ENCODE measurements at regions not wholly inside any gene's neighbourhood (a gene's known extent, or its start where the extent isn't known, plus 50 kb on each side); places are given as distances from the start of the nearest gene placed in this dataset.
"Not testable (repeated sequence)": the region's sequence is repeated elsewhere in the genome, so short reads cannot be mapped to it uniquely, and the experiment has no call there.

DNA sequence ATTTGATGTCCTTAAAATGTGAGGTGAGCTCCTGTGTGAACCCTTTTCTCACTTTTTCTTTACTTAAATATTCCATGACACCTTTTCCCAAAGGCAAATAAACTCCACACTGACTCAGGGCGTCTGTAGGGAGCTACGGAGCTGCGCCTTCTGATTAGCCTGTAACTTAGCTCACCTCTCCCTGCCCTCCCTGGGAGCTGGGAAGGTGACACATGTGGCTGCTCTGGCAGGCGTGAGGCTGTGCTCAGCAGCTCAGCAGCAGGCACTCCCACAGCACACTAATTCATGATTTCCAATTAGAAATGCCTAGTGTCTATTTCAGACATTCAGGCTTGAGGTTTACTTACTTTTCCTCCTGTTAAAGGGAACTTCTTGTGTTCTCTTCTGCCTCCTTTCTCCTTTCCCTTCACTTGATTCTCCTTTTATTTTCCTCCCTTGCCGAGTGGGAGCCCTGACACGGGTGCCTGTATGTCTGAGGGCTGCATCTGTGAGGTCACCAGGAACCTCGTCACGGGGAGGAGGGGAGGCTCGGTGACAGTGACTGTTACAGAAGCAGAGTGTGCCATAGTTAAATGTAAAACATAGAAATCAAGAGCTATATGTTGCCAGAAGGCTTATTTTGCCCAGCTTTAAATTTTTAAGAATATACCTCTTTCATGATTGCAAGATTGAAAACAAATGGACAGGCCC, 437.1 kb downstream of the DCDC2C start:
- no peak for DNase-seq

DNA sequence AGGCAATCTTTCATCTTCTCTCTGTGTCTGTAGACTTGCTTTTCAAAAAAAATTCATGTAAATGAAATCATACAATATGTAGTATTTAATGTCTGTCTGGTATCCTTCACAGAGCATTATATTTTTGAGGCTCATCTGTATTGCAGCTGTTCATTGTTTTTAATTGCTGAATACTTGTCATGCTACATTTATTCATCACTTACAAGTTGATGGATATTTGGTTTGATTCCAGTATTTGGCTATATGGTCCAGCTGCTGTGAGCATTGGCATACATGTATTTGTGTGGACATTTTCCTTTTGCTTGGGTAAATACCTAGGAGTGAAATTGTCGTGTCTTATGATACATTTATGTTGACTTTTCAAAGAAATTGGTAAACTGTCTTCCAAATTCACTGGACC, 441.4 kb downstream of the DCDC2C start:
- no peak for DNase-seq

DNA sequence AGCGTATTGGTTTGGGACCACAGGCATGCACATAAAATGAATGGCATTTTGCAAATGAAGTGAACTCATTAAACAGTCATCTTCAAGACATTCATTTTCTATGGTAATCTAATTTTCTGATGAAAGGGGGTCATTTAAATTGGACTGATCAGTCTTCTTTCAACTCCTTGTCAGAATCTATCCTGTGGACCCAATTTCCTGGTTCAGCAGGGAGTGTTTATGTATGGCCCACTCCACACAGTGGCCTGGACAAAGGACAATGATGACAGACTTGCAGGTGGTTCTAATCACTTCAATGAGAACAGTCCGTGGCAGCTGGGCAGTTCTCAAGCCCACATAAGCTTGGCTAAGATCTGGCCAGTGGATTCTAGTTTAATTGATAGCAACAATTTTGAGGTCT, 448.1 kb downstream of the DCDC2C start:
- DNase-seq, result no peak

DNA sequence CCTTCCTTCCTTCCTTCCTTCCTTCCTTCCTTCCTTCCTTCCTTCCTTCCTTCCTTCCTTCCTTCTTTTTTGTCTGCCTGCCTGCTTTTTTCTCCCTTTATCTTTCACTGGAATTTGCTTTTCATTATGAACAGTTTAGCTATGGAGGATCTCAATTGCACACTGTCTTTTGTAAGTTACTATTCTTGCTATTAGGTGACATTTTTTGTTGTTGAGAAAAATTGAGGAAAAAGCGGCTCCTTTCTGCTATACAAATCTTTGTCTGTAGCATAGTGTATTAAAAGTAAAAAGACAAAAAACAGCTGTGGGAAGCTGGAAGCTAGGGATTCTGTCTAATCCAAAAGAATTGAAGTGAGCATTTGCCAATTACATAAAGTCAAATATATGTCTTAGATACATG, 448.7 kb downstream of the DCDC2C start:
- DNase-seq, result no peak

DNA sequence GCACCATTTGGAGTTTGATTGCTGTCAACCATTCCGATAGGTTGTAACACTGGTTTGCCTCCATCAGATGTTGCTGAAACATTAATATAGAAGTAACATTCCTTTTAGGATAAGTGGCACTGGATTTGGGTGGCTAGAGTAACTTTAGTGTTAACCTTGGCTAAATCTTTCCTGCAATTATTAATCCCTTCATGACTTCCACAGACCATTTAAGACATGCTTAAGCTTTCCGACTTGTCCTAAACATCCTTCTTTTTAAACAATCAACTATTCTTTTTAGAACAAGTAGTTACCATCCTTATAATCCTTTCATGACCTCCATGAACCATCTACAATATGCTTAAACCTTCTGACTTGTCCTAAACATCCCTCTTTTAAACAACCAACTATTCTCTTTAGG, 465.5 kb downstream of the DCDC2C start:
- no peak for DNase-seq

DNA sequence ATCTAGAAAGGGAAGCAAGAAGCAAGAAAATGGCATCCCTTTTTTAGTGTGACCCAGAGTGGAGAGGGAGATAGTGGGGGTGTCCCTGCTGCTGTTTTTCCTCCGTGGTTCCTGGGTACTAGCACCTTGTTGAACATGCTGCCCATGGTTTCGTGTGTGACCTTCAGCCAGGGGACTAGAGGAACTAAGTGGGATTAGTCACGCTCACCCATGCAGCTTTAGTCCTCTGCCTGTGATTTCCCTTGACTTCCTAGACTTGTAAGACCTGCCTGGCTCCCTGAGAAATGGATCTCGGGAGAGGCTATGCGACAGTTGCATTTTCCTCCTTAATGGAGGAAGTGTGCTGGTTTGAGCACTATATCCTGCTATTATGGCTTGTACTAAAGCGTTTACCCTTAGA, 471.4 kb downstream of the DCDC2C start:
- DNase-seq, result no peak

DNA sequence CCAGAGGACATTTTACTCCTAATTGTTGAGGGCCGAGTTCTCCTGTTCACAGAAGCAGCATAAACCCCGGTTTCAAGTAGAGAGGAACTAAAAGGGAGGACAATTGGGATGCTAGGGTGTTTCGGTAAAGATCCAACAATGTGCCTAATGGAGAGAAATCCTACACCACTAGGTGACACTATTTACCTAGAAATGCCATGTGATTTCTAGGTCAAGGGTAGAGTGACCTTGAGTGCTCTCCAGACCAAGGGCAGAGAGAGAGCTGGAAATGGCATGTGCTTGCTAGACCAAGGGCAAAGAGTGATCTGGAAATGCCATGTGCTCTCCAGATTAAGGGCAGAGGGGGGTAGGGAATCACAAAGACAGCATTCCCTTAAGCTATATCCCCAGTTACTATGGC, 472.0 kb downstream of the DCDC2C start:
- no peak for DNase-seq

DNA sequence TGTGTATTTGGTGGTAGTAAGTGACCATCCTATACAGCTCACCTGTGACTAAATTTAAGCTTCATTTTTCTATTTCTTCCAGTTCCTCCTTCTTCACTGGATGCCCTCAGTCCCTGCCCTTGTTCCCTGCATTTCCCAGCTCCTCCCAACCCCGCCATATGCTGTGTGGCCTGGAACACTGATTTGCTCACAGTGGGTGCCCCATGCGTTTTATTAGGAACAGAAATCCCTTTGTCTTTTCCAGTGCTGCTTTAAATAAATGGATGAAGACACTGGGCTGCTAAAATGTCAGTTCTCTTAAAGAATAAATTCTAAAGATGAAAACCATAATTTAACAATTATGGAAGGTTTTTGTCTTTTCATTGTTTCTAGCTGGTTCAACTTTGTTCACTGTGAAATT, 477.3 kb downstream of the DCDC2C start:
- DNase-seq, result no peak

DNA sequence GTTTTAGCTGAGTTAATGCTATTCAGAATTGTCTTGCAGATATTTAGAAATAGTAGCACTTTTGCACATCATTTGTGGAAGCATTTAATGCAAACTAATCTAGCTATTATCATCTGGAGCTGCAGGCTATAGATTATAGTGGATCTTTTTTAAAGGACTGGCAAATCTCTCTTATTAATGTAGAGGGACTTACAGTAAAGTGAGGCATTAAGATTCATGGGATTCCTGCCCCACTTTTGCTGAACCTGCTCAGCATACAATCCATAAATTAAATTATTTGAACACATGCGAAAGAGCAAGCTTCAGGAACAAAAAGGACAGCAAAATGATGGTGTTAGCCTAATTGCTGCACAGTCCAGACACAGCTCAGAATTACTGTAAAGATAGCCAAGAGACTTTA, 477.7 kb downstream of the DCDC2C start:
- DNase-seq, result no peak

DNA sequence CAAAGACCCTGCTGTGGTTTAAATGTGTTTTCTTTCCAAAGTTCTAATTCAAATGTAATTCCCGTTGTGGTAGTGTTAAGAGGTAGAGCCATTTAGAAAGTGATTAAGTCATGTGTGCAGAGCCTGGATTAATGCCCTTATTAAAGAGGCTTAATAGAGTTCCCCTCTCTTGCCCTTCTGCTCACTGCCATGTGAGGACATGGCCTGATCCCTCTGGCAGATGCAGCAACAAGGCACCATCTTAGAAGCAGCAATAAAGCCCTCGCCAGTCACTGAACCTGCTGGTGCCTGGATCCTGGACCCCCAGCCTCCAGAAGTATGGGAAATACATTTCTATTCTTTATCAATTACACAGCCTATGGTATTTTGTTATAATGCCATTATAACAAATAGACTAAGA, 485.2 kb downstream of the DCDC2C start:
- no peak for DNase-seq

DNA sequence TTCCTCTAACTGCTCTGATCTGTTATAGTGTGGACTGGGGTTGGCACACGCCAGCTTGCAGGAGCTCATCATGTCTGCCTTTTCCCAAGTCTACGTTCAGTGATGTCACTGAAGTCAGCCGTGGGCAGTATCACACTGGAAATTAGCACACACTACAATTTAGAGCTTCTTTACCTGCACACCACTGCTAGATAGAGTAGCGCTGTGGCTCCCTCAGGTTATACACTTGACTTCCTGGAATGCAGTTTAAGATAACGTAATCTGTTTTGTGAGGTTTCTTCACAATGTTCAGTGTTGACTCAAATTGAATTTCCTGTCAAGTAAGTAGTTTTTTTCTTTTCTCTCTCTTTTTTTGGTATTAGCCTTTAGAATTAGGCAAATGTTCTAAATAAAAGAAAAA, 487.2 kb downstream of the DCDC2C start:
- DNase-seq, result no peak

DNA sequence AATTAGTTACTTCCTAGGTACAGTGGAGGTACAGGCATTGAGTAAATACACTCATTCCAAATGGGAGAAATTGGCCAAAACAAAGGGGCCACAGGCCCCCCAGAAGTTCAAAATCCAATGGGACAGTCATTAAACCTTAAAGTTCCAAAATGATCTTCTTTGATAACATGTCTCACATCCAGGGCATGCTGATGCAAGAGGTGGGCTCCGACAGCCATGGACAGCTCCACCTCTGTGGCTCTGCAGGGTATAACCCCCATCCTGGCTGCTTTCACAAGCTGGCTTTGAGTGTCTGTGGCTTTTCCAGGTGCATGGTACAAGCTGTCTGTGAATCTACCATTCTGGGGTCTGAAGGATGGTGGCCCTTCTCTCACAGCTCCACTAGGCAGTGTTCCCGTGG, 488.7 kb downstream of the DCDC2C start:
- no peak for DNase-seq

DNA sequence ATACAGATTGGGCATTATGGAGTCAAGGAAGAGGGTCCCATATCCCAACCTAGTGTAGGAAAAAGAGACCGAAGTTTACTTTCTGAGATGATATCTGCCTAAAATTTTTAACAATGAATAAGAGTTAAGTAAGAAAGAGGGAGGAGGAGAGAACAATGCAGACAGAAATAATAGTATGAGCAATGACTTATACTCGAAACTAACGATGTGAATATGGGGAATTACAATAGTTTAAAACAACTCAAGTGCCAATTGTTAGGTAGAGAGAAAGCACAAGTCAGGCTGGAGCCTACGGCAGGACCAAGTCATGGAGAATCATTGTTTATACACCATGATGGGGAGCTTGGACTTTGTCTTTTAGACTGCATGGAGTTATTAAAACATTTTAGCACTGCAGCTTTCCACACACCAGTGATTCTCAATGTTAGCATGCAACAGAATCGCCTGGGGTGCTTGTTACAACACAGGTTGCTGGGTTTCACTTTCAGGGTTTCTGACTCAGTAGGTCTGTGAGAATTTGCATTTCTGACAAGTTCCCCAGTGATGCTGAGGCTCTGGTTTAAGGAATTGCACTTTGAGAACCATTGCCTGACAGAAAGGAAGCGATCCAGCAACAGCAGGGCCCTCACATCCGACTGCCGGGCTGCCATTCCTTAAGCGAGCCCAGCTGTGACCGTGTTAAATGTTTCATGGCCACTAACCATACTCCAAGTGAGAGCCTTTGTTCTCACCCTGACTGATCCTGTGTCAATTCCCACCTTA, 511.2 kb downstream of the DCDC2C start:
- DNase-seq, result no peak

DNA sequence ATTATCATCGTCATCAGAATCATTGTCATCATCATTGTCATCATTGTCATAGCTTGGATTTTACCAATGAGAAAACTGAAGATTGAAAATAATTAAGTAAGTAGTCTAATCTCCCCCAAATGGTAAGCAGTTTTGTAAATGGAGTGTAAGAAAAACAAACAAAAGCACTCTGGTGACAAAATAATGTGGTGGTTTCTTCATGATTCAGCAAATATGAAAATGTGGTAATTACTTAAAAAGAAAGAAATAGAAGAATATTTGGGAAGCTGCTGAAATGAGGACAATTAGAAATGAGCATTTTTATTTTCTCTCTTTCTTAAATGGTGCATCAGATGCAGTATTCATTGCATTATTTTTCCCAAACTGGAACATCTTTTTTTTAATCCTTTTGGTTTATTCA, 514.4 kb downstream of the DCDC2C start:
- DNase-seq, result no peak

DNA sequence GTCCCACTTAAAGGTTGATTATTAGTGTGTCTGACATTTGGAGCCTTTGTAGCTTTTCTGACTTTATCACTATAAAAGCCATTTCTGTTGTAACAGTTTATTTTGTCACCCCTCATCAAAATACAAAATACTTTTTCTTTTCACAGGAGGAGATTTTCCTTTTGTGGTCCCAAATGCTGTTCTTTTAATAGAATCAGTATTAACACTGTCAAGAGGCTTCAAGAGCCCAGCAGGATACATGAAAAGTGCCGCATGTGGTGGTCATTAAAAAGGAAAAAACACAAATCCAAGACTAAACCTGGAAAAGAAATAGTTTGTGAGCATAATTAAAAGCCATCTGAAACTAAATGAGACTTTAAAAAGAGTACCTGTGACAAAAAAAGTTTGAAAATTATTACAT, 515.7 kb downstream of the DCDC2C start:
- DNase-seq, result no peak

DNA sequence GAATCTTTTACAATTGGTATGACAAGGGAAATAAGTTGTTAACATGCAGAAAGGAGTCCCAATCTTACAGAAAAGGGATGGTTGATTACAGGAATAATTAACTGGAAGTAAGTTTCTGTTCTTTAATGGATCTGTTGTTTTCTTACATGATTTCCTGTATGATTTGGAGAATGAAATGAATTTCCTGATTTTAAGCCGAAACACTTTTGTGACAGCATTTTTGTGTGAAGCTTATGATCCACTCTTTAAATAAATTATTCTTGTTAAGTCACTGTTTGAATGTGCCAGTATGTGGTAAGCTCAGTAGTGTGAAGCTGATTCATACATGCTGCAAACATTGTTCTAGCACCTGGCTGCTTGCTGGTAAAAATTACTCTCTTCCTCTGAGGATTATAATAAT, 516.2 kb downstream of the DCDC2C start:
- DNase-seq, result no peak

DNA sequence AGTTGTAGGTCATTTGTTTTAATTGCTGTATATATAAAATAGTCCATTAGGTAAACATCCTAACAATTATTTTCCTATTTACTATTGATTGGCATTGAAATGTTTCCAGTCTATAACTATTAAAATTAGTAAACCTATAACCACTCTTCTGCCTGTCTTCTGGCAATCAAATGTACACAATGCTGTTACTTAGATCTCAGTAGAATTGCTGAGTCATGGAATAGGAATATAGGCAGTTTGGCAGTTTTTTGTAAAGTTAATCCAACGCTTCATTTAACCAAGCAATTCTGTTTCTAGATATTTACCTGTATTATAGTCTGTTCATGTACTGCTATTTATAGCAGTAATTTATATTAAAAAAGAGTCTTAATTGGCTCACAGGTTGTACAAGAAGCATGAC, 518.1 kb downstream of the DCDC2C start:
- no peak for DNase-seq

DNA sequence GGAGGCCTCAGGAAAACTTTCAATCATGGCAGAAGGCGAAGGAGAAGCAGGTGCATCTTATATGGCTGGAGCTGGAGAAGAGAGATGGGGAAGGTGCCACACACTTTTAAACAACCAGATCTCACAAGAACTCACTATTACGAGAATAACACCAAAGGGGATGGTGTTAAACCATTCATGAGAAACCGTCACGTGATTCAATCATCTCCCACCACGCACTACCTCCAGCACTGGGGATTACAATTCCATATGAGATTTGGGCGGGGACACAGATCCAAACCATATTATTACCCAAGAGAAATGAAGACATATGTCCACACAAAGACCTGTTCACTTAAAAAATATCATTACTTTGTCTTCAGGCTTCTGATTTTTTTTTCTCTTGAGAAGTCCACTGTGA, 518.5 kb downstream of the DCDC2C start:
- no peak for DNase-seq

DNA sequence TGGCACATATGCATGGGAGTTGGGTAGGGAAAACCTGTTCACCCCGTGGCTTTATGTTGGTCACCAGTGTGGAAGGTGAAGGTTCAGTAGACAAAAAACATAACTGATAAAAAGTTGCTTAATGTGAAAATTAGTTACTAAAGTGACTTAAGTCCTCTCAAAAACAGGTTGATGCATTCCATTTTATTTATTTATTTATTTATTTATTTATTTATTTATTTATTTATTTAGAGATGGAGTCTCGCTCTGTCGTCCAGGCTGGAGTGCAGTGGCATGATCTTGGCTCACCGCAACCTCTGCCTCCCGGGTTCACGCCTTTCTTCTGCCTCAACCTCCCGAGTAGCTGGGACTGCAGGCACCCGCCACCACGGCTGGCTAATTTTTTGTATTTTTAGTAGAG, 541.0 kb downstream of the DCDC2C start:
- not testable (repeated sequence) for DNase-seq

DNA sequence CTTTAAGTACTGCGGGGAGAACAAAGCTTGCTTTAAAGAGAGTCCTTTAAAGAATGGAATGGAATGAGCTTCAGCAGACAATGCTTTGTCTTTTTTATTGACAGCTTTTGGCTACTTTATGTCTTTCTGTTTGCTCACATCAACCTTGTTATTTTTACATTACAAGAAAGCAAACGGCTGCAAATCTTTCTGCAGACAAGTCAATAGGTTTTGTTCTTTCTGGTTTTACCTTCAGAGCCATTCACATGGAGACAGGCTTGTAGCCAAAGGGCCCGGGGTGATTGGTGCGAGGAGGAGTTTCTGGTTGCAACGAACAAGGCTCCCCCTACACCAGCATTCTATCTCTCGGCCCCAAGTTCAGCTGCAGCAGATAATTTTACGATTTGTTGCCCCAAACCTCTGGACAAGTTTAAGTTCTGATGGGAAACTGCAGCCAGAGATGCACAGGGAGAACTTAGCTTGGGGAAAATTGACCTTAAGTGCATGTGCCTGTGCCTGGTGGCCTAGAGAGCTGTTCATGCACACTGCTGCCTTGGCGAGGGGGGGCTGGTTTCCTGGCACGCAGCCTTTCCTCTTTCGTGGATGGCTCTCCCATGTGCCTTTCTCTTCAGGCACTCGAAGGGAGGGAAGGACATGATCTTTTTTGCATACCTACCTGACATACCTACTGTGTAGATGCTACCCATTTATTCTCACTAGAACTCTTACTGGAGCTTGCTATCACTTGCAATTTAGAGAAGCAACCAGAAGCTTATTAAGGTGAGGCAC, 543.2 kb downstream of the DCDC2C start:
- DNase-seq, result no peak

DNA sequence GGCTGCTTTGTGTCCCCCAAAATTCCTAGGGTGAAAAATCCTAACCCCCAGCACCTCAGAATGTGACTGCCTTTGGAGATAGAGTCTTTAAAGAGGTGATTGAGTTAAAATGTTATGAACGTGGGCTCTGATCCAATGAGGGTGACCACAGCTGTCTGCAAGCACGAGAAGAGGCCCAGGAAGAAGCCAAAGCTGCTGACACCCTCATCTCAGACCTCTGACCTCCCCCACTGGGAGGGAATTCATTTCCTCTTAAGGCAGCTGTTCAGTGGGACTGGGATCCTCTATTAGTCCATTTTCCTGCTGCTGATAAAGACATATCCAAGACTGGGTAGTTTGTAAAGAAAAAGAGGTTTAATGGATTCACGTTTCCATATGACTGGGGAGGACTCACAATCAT, 544.4 kb downstream of the DCDC2C start:
- DNase-seq, result no peak

DNA sequence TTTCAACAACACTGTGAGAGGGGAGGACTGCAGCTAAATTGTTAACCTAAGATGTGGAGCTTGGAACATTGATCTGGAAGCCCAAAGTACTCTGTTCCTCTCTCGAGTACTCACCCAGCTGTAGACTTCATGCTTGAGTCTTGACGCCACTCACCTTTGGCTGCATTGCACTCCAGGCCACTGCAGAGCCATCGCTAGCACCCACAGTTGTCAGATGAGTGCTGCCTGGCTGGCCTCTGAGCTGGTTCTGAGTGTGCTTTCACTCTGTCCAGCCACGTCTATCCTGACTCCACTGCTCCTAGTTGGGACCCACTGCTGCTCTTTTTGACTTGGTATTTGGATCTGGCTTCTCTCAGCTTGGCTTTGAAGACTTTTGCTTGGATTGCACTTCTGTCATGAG, 552.1 kb downstream of the DCDC2C start:
- DNase-seq, result no peak

DNA sequence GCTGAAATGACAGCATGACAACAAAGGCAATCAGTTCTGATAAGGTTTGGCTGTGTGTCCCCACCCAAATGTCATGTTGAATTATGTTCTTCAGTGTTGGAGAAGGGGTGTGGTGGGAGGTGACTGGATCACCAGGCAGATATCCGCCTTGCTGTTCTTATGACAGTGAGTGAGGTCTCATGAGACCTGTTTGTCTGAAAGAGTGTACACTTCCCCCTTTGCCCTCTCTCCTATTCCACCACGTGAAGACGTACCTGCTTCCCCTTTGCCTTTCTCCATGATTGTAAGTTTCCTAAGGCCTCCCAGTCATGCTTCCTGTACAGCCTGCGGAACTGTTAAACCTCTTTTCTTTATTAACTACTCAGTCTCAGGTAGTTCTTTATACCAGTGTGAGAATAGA, 553.0 kb downstream of the DCDC2C start:
- no peak for DNase-seq

DNA sequence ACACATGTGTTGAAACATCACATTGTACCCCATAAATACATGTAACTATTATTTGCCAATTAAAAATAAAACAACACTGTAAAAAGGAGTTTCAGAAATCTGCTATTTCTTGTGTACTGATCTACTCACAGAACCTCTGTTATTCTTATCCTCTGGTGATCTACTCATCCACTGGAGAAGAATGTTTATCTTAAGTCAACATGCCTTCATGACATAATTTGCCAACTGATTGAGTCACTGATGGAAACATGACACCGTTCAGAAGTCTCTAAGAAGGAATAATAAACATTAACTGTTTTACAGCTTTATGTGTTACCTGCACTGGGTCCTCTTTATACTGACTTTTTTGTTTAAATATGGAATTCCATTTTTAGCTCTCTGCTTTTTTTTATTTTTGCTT, 555.2 kb downstream of the DCDC2C start:
- no peak for DNase-seq
